ENCODE measurements at regions not wholly inside any gene's neighbourhood (a gene's known extent, or its start where the extent isn't known, plus 50 kb on each side); places are given as distances from the start of the nearest gene placed in this dataset.
"Not testable (repeated sequence)": the region's sequence is repeated elsewhere in the genome, so short reads cannot be mapped to it uniquely, and the experiment has no call there.

DNA sequence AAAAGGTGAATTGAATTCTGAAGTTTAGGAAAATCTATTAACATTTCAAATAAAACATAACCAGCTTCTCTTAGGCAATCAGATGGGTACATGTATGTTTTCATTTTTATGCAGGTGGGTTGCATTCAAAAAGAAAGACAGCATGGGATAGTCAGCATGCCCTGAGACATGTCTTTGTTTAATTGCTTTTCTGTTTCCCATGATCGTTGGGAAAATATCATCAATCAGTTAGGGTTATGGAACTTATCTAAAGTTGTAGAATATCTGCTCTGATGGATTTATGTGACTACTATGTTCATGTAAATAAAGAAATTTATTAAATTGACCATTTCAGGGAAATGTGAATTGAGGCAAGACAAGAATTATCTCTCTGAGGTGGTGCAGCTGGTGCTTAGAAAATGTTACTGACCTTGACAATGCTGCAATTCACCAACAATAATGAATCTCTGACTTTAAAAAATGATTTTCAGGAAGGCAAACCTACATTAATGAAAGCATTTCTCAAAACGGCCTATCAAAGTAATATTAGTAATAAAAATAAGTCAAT, 112.7 kb downstream of the RFPL4B start:
- no peak for DNase-seq (ENCODE audit: low spot score)

DNA sequence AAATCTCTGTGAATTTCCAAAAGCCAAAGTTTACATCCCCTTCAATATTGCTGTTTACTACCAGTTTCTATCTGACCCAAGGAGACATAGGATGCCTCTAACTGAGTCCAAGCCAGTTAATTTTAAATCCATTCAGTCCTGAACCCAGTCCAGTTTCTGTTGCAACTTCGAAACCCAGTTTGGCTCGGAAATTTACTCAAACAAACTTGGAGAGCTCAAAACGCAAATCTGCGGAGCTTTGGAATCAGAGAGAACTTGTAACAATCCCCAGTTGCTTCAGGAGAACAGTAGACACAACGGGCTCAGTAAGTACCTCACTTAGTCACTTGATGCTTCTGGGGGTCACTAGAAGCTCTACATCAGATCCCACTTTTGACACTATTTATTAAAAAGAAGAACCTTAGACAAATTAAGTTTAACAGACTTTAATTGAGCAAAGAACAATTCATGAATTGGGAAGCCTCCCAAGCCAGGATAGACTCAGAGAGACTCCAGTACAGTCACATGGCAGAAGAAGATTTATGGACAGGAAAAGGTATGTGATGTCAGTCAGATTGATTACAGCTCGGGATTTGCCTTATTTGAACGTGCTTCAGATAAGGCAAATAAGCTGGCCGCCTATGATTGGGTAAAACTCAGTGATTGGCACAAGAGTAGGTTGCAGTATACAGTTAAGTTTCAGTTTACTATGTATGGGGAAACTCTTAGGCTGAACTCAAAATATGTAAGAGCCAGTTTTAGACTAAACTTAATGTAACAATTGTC, 118.0 kb downstream of the RFPL4B start:
- no peak for DNase-seq (ENCODE audit: low spot score)

DNA sequence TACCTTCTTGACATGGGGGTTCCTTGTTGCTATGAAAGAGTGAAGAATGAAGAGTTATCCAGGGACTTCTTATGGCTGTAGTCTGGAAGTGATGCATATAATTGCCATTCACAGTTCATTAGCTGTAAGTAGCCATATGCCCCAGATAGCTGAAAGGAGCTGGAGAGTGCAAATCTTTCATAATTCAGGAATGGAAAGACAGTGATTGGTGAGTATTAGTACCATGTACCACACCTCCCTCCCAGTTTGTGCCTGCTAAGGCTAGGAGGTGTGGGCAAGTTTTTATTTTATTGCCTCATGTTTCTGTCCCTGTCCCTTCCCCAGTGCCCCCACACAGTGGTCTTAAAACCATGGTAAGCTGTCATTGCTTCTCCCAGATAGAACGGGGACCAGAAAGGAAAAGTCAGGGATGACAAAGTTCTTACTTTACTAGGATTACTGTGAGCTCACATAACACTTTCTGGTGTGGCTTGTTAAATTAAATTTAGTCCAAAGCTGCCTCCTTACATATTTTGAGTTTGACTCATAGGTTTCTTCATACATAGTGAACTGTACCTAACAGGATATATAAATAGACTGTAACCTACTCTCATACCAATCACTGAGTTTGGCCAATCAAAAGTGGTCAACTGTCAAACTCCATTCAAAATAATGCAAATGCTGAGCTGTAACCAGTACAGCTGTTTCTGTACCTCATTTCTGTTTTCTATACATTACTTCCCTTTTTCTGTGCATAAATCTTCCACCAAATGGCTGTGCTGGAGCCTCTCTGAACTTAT, 119.4 kb downstream of the RFPL4B start:
- no peak for DNase-seq (ENCODE audit: low spot score)

DNA sequence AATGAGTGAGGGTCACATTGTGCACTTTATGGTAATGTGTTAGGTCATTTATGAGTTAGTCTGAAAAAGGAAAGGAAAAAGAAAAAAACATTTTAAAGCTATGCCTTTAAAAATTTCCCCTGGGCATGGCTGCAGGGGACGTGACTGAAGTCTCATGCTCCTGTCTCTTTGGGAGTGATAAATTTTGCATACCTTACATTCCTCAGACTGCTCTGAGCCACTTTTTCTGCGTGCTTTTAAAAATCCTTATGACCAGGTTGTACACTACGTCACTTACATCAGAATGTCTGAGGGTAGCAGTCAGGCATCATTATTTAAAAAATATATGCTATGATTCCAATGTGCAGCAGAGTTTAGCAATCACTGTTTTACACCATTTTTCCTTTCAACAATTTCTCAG, 121.2 kb downstream of the RFPL4B start:
- no peak for DNase-seq (ENCODE audit: low spot score)

DNA sequence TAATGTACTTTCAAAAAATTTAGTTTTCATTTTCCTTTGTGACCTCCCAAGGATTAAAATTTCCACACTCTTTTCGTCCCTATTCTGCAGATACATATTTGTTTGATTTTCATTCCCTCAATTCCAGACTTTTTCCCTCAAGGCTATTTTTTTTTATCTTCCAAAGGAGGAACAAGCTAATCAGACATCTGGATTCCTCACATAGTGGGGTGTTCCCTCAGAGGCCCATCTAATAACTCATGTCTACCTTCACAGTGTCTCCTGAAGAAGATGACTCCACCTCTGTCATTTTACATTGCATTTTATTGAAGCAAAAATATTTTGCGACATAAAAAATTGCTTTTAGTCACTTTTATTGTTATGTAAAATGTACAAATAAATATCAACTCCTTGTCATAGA, 122.2 kb downstream of the RFPL4B start:
- DNase-seq (ENCODE audit: low spot score), result no peak

DNA sequence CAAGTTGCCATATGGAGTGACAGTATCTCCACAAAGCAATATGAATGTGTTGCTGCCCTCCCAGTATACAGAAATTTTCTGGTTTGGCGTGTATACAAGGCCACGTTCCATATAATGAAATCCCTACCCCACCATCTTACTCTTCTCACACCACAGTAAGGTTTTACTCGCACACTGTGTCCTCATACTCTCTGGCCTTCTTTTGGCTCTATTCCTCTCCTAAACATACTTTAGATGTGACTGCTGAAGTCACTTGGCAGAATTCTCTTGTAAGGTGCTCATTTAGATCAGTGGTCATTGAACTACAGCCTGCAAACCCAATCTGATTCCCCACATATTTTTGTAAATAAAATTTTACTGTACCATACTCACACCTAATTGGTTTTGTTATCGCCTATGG, 123.2 kb downstream of the RFPL4B start:
- DNase-seq (ENCODE audit: low spot score), result no peak

DNA sequence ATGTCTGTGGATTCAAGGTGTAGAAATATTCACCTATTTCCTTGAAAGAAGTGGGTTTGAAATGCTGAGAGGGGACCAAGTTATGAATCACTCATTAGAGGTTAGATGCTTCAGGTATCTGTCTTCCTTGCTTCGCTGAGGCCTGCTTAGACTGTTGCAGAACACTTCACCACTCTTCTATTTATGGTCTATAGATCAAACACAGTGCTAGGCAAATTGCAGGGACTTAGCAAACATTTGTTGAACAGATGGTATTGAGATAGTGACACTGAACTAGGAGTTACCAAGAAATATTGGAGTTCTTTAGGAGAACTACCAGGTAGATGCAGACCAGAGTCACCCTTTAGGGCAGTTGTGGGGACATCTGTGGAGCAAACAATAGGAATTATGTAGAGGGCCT, 123.8 kb downstream of the RFPL4B start:
- no peak for DNase-seq (ENCODE audit: low spot score)

DNA sequence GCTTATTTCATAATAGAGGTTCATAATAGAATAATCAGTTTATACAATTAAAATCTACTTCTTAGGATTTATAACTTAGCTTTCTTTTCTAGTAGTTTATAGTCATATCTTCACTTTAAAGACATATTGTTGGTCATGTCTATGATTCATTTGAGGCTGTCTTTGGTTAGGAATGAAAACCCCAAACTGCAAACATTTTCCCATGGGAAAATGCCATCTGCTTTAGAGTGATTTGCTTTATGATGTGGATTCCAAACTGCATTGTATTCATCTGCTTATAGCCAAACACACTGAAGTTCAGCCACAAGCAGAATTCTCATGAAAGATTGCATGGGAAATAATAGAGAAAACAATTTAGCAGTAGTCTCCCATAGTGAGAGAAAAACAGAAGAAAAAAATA, 128.0 kb downstream of the RFPL4B start:
- DNase-seq (ENCODE audit: low spot score), result no peak

DNA sequence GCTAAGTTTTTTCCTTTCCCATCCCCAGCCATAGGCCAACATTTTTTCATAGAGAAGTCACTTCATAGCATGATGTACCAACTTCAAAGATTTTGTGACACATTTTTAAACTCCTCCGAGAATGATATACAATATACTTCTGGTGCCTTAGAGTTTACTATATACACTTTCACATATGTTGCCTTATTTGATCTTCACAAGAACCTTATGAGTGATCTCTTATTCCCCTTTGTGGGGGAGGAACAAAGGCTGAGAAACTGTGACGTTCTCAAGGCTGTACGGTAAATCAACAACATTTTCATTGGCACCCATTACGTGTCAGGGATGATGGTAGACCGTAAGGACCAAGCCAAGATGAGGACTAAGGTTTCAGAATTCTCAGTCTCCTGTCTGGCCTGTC, 130.0 kb downstream of the RFPL4B start:
- DNase-seq (ENCODE audit: low spot score), result no peak

DNA sequence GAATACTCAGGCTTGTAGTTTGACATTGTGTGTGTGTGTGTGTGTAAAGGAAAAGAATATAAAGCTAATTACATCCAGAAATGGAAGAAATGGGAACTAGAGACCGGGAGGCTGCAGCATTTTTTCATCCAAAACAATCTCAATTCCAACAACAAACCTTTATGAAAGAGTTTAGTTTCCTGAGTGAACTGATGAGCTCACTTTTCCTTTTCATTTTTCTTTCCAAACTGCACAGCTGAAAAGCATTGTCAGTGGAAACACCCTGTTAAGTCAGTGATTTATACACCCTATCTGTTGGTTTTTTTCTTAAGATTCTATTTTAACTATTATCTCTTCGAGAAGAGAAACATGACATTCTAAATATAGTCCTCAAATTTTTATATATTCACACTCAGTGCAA, 130.9 kb downstream of the RFPL4B start:
- DNase-seq (ENCODE audit: low spot score), result no peak

DNA sequence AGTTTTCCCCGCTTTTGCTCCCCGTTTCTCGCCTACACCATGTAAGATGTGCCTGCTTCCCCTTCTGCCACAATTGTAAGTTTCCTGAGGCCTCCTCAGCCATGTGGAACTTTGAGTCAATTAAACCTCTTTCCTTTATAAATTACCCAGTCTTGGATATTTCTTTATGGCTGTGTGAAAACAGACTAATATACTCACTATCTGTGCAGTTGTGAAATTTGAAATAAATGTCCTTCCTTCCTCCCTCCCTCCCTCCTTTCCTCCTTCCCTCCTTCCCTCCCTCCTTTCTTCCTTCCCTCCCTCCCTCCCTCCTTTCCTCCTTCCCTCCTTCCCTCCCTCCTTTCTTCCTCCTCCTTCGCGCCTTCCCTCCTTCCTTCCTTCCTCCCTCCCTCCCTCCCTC, 132.8 kb downstream of the RFPL4B start:
- not testable (repeated sequence) for DNase-seq (ENCODE audit: low spot score)

DNA sequence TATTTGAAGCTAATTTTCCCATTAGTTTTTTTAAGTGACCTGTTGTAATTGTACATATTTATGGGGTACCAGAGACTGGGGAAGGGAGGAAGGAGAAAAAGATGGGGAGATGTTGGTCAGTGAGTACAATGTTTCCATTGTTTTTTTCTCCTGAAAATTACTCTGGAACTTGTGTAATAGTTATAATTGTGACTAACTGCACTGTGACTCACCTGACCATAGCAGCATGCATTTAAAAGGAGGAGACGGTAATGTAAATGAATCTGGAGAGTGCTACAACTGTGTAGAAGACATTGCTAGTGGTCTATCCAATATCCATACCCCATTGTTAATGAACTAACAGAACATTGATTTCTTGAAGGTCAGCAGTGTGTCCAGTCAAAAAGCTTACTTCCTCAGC, 133.4 kb downstream of the RFPL4B start:
- DNase-seq (ENCODE audit: low spot score), result peak; percentile 39

DNA sequence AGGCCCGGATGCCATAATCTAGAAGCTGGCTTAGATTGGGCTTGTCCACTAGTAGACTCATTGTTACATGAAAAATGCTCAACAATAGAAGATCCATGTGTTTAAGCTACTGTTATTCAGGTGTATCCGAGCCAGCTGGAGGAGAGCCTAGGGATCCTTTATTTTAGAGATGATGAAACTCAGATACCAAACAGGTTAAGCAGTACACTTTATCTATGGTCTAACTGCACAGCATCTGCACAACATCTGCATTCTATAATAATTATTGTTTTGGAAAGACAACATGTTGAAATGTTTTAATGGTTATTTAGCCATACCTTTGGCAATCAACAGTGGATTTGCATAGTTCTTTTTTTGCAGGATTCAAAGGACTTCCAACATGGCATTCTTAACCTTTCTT, 134.1 kb downstream of the RFPL4B start:
- no peak for DNase-seq (ENCODE audit: low spot score)

DNA sequence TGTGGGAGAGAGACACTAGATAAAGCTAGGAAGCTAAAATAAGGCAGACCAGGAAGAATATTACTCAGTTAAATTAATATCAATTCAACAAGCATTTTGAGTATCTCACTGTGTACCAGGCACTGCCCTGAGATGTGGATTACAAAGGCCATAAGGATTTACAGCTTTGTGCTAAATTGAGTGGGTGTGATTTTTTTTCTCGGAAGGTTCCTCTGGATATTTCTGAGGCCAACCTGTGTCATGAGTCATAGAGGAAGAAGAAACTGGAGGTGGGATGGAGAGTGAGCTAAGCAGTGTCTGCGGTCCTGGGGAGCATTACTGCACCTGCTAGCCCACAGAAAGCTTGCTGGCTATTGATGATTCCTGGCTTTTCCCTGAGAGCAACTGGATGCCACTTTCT, 135.2 kb downstream of the RFPL4B start:
- peak; percentile 5 for DNase-seq (ENCODE audit: low spot score)

DNA sequence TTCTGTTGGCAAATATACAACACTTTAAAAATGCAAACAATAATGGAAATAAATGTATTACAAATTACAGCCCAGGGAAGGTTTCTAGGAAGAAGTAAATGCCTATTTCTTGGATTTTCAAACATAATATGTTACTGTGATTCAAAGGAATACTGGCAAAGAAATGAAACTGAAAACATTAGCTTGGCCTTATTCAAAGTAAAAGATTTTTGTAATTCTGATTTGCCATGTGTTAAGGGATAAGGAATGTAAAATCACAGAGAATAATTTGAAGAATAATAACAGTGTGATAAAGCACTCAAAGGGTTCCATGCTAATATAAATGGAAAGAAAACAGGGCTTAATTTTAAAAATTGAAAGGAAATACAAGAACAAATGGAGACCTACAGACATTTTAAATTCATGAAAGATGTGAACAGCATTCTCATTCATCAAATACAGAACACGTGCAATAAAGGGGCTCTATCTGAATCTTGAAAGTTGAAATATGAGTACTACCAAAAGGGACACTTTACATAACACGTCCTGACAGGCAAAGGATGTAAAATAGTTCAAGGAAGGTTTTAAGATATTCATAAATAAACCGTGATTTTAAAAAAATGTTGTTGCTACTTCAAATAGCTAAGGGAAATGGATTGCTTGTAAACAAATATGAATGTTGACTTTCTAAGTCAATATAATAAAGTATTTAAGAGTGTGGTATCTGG, 138.1 kb downstream of the RFPL4B start:
- no peak for DNase-seq (ENCODE audit: low spot score)

DNA sequence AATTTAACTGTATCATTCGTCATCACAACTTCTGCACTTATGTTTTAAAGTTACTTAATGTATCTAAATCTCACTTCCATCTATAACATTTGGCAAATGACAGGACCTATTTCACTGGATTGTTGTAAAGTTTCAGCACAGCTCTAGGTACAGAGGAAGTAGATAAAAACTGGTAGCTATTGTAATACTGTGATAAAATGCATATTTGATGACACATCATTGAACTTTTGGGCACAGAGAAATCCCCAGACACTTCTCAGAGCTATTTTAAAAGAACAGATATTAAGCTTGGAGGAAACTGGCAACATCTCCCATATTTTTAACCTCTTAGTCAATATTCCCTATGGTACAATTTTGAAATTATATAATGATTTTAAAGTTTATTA, 138.7 kb downstream of the RFPL4B start:
- DNase-seq (ENCODE audit: low spot score), result no peak

DNA sequence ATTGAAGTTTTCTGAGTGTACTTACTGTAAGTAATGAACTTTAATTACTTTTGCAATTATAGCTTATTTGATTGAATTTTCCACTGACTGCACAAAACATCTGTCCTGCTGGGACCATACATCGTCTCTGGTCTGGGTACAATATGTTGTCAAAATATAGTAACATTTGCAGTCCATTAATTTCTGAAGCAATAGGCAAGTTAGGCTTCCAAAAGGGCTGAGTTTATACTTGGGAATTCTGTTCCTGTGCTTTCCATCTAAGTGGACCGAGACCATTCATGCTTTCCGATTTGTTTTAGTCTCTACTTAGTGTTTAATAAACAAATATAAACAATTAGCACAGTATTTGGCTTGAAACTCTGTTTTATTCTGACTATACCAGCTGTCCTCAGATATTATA, 139.3 kb downstream of the RFPL4B start:
- no peak for DNase-seq (ENCODE audit: low spot score)

DNA sequence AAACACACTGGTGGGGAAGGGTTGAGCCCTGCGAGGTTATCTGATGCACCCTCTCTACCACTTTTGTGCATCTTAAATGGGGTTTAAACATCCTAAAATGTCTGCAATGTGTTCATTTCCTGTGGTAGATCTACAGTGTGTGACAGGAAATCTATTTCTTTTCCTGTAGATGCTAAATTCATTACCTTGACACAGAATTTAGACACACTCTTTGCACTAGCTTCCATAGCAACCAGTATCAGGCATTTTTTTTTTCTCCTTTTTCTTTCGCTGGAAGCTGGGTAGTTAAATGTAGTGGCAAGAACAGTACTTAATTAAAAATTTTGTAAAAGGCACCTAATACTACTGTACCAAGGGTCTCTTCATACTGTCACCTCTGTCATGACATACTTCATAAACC, 141.1 kb downstream of the RFPL4B start:
- no peak for DNase-seq (ENCODE audit: low spot score)

DNA sequence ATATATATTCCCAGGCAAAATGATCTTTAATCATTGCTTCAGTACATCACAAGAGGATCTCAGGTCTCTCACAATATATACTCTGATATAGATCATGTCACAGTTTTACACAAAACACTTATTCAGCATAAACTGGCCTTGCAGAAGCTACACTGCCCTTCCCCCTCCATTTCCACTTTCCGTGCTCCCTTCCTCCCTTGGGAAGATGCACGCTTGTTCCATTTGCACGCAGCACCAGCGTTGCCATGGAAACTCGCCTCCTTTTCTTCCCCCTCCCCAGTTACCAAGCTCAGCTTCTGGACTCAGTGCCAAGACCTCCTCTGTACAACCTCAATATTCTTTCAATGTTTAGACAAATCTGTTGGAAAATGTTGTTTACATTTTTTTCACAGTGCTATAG, 154.6 kb downstream of the RFPL4B start:
- DNase-seq (ENCODE audit: low spot score), result no peak

DNA sequence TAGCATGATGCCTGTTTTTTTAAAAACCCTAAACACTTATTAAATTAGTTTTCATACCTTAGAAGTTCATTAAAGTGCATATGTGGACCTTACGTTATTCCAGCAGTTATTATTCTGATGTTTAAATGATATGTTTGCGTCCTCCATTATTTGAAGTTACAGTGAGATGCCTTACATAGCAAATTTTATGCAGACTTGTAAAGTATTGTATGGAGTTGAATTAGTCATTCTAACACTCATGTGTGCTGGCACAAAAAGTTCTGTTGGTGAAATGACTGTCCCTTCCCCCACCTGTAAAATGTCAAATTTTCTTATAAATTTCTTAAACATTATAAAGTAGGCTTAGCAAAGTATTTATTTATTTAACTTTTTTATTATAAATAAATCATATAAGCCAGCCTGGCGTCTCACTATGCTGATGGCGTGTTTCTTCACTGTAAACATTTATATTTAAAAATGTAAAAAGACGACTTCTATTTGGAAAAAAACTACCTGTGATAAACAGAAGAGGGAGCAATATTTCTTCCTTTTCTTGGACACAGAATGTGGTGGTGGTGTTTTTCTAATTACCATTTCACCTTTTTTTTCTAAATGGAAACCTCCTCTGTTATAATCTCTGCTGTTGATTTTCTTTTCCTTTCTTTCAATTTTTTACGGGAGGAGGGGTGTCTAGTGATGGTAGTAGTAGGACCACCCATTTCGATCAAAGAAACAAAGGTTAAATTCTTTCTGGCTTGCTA, 155.4 kb downstream of the RFPL4B start:
- no peak for DNase-seq (ENCODE audit: low spot score)

DNA sequence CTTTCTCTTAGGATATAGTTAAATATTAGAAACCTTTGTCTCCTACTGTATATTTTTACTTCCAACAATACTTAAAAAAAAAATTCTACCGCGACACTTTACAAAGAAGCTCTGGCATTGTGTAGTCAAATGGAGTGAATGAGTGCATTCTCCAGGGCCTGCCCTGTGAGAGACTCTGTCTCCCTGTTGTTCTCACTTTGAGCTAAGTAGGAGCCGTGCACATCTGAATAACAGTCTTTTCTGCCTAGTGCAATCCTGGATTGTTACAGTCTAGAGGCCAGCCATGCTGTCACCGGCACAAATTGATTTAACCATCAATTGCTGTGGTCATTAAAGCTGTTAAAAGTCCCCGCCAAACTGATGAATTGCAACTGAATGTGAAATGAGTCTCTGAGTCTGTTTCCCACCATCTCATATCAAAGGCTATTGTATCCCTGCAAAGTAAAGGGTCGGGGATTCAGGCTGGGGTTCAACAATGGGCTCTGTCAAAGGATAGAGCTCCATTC, 156.0 kb downstream of the RFPL4B start:
- no peak for DNase-seq (ENCODE audit: low spot score)

DNA sequence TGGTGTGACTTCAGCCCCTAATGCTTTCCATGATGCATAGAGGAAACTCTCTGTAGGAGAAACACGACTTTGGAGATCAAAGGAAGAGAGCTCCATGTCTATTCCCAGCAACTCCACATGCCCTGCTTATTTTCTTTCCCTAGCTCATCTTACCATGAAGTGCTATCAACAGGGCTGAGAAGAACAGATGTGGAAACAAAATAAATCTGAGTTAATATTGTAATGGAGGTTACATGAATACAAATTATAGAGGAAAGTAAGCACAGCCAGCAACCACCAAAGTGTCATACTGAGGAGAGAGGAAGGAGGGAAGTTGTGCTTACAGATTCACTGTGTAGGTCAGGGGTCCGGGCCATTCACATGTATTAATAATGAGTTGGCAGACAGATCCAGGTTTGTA, 157.5 kb downstream of the RFPL4B start:
- DNase-seq (ENCODE audit: low spot score), result no peak
